Naive thymus-derived CD4-positive, alpha-beta T cell (primary cell): ENCODE measurements at regions not wholly inside any gene's neighbourhood (a gene's known extent, or its start where the extent isn't known, plus 50 kb on each side); places are given as distances from the start of the nearest gene placed in this dataset.
"Not testable (repeated sequence)": the region's sequence is repeated elsewhere in the genome, so short reads cannot be mapped to it uniquely, and the experiment has no call there.

Experiments used
- ATAC-seq: fragments of 150-1000 bp; cut with Tn5 transposase; 2 replicates; pipeline ENCODE4 v1.10.0; 2021; ENCODE audit warnings: mild to moderate bottlenecking, moderate library complexity
- CTCF ChIA-PET: fragments of 350-600 bp; sonication (Branson Sonifier 250); formaldehyde crosslinking; loops from one replicate; lab custom pipeline; 2021; ENCODE audit warnings: antibody characterized with exemption; lab: Charles Lee
- POLR2A ChIA-PET: fragments of 350-600 bp; sonication (Branson Sonifier 250); formaldehyde crosslinking; loops from one replicate; lab custom pipeline; 2021; ENCODE audit warnings: antibody characterized with exemption, inconsistent platforms; lab: Charles Lee
- DNase-seq, 9 donors: peaks; one replicate each; pipeline versions ENCODE4 v3.0.0 to v3.0.0-alpha.2; 2020 to 2022; ENCODE audit warnings: mixed read lengths in 1 of 9
- H3K27ac ChIP-seq: one replicate; pipeline ENCODE4 v1.7.0; 2013; ENCODE audit warnings: mild to moderate bottlenecking, low read depth, low read length, moderate library complexity
- H3K27me3 ChIP-seq, 2 donors: one replicate each; pipeline ENCODE4 v1.7.0; 2013; ENCODE audit warnings: low read length in 2 of 2, mild to moderate bottlenecking in 2 of 2, moderate library complexity in 2 of 2; ENCODE audit not compliant: control insufficient read depth in 2 of 2, insufficient read depth in 2 of 2
- H3K36me3 ChIP-seq, 3 experiments: 1 replicate in 2 of 3; 2 replicates in 1 of 3; pipeline ENCODE4 v1.7.0; 2013; ENCODE audit warnings: low read length in 3 of 3, mild to moderate bottlenecking in 3 of 3, moderate library complexity in 1 of 3; ENCODE audit not compliant: insufficient read depth in 3 of 3, control insufficient read depth in 2 of 3
- H3K4me1 ChIP-seq, 2 donors: one replicate each; pipeline ENCODE4 v1.7.0; 2013; ENCODE audit warnings: low read length in 2 of 2, mild to moderate bottlenecking in 2 of 2, moderate library complexity in 1 of 2; ENCODE audit not compliant: control insufficient read depth in 2 of 2, insufficient read depth in 2 of 2
- H3K4me3 ChIP-seq: 2 replicates; pipeline ENCODE4 v1.7.0; 2013; ENCODE audit warnings: mild to moderate bottlenecking, low read length
- H3K9me3 ChIP-seq, 3 experiments: 1 replicate in 2 of 3; 2 replicates in 1 of 3; pipeline ENCODE4 v1.7.0; 2013; ENCODE audit warnings: low read length in 3 of 3; ENCODE audit not compliant: control insufficient read depth in 2 of 3
- H3K27ac Mint-ChIP-seq, 9 donors: one replicate each; pipeline ENCODE4 v1.8.0; 2020 to 2022; ENCODE audit warnings: mixed read lengths in 9 of 9, mild to moderate bottlenecking in 8 of 9, moderate library complexity in 5 of 9, inconsistent platforms in 2 of 9
- H3K27me3 Mint-ChIP-seq, 5 donors: one replicate each; pipeline ENCODE4 v1.8.0; 2021 to 2022; ENCODE audit warnings: mixed read lengths in 5 of 5, mild to moderate bottlenecking in 1 of 5
- H3K36me3 Mint-ChIP-seq, 5 donors: one replicate each; pipeline ENCODE4 v1.8.0; 2020 to 2022; ENCODE audit warnings: mixed read lengths in 5 of 5, mild to moderate bottlenecking in 3 of 5, inconsistent platforms in 1 of 5
- H3K4me1 Mint-ChIP-seq, 7 donors: one replicate each; pipeline ENCODE4 v1.8.0; 2020 to 2022; ENCODE audit warnings: mixed read lengths in 7 of 7, mild to moderate bottlenecking in 3 of 7, inconsistent platforms in 1 of 7
- H3K4me3 Mint-ChIP-seq, 10 donors: one replicate each; pipeline ENCODE4 v1.8.0; 2020 to 2022; ENCODE audit warnings: mild to moderate bottlenecking in 10 of 10, mixed read lengths in 10 of 10, moderate library complexity in 6 of 10, inconsistent platforms in 2 of 10
- H3K9me3 Mint-ChIP-seq, 11 donors: one replicate each; pipeline ENCODE4 v1.8.0; 2020 to 2022; ENCODE audit warnings: mixed read lengths in 11 of 11, mild to moderate bottlenecking in 4 of 11, inconsistent platforms in 1 of 11, moderate library complexity in 1 of 11
- intact Hi-C, 2 donors: fragments of 100-400 bp; cut with micrococcal nuclease; formaldehyde crosslinking; loops; one replicate each; pipeline ENCODE4 v1.15.1; 2023

- no peaks in the 10 kb centered on the region for H3K27me3 Mint-ChIP-seq
- CTCF ChIA-PET: no interaction called here
- Histone ChIP-seq H3K9me3 (no peaks in the 10 kb centered on the region), H3K36me3 (no peaks in the 10 kb centered on the region), H3K27me3 (no peaks in the 10 kb centered on the region), H3K4me1 (no peaks in the 10 kb centered on the region), H3K27ac (no peak overlapping the region), H3K4me3 (no peak overlapping the region)
- DNase-seq (no peak), ATAC-seq (no peak)
- no peaks in the 10 kb centered on the region for H3K36me3 Mint-ChIP-seq
- POLR2A ChIA-PET: no interaction called here
- H3K27ac Mint-ChIP-seq: no peak overlapping the region
- H3K9me3 Mint-ChIP-seq: peaks cover 0 to 1% (median 0%) of the 10 kb centered on the region in 11 donors
- H3K4me1 Mint-ChIP-seq: no peaks in the 10 kb centered on the region
- no peak overlapping the region for H3K4me3 Mint-ChIP-seq
- intact Hi-C loops: no loop called here
Measured at GRCh38 chr3:11915621-11916424, 69.1 kb upstream of the TAMM41 start.

DNA sequence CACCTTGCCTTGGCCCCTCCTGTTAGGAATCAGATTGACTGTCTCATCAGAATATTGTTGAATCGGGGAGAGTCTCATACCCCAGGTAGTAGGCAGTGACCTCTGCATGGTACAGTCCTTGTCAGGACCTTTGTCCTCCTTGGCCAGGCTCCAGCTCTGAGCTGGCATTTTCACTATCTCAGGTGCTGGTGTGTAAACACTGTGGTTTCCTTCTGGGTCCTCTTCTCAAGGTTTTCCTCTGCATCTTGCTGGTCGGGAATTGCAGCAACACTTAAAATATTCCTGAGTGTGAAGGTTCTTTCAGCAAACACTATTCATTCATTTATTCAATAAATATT, 69.7 kb upstream of the TAMM41 start:
- H3K36me3 ChIP-seq, H3K27ac Mint-ChIP-seq, H3K4me3 Mint-ChIP-seq, H3K4me1 ChIP-seq, H3K27me3 Mint-ChIP-seq, H3K36me3 Mint-ChIP-seq, H3K27me3 ChIP-seq, H3K9me3 Mint-ChIP-seq, H3K4me3 ChIP-seq, H3K9me3 ChIP-seq, H3K27ac ChIP-seq, H3K4me1 Mint-ChIP-seq, intact Hi-C loops, DNase-seq, POLR2A ChIA-PET, ATAC-seq, CTCF ChIA-PET: not testable (repeated sequence)

GRCh38 chr3:11917051-11917450, 70.4 kb upstream of the TAMM41 start:
- Mint-ChIP-seq H3K36me3 (no peaks in the 10 kb centered on the region), H3K4me1 (no peaks in the 10 kb centered on the region), H3K4me3 (no peak overlapping the region), H3K9me3 (peaks cover 0 to 1% (median 0%) of the 10 kb centered on the region in 11 donors), H3K27me3 (peaks cover 0 to under 1% (median 0%) of the 10 kb centered on the region in 5 donors), H3K27ac (no peak overlapping the region)
- ChIA-PET CTCF (no interaction called here), POLR2A (no interaction called here)
- intact Hi-C loops: no loop called here
- Histone ChIP-seq H3K9me3 (no peaks in the 10 kb centered on the region), H3K27me3 (no peaks in the 10 kb centered on the region), H3K36me3 (no peaks in the 10 kb centered on the region), H3K4me3 (no peak overlapping the region), H3K4me1 (no peaks in the 10 kb centered on the region), H3K27ac (no peak overlapping the region)
- ATAC-seq (no peak), DNase-seq (no peak)

DNA sequence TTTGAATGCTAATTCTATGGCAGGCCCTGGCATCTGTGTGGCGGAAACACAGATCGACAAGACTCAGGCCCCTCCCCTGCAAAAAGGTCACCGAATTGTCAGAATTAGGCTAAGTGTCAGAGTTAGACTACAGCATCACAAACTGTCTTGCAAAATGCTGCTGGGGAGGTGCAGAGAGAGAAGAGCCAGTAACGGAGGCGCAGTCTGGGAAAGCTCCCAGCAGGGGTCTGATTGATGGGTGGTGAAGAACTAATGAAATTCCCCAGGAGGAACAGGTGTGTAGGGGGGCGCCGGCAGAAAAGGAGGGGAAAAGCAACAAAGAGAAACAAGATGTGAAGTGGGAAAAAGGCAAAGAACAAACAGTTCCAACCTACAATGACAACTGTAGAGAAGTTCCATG, 72.7 kb upstream of the TAMM41 start:
- Mint-ChIP-seq H3K4me1 (no peaks in the 10 kb centered on the region), H3K27me3 (peaks cover 0 to 7% (median 4%) of the 10 kb centered on the region in 5 donors), H3K27ac (no peak overlapping the region), H3K36me3 (no peaks in the 10 kb centered on the region), H3K4me3 (no peak overlapping the region), H3K9me3 (peaks cover 0 to 1% (median 0%) of the 10 kb centered on the region in 11 donors)
- ChIA-PET CTCF (no interaction called here), POLR2A (no interaction called here)
- intact Hi-C loops: no loop called here
- Histone ChIP-seq H3K36me3 (no peaks in the 10 kb centered on the region), H3K9me3 (no peaks in the 10 kb centered on the region), H3K27ac (no peak overlapping the region), H3K27me3 (no peaks in the 10 kb centered on the region), H3K4me1 (no peaks in the 10 kb centered on the region), H3K4me3 (no peak overlapping the region)
- no peak for DNase-seq
- no peak for ATAC-seq

DNA sequence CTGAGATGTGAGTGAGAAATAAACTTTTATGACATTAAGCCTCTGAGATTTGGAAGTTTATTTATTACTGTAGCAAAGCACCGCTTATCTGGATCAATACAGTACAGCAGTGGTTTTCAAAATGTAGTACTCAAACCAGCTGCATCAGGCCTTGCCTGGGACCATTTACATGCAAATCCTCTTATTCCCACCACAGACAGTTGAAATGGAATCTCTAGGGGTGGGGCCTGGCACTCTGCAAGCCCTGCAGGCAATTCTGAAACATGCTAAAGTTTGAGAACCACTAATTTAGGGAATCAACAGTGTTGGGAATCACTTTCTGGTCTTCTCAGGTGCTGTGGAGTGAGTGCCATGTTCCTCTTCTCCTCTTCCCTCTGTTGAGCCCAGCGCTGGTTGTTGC, 77.8 kb upstream of the TAMM41 start:
- Histone ChIP-seq H3K36me3 (no peaks in the 10 kb centered on the region), H3K4me1 (no peaks in the 10 kb centered on the region), H3K27ac (no peak overlapping the region), H3K4me3 (no peak overlapping the region), H3K9me3 (no peaks in the 10 kb centered on the region), H3K27me3 (no peaks in the 10 kb centered on the region)
- Mint-ChIP-seq H3K9me3 (peaks cover 0 to 2% (median 0%) of the 10 kb centered on the region in 11 donors), H3K36me3 (no peaks in the 10 kb centered on the region), H3K4me3 (no peak overlapping the region), H3K4me1 (no peaks in the 10 kb centered on the region), H3K27me3 (peaks cover 5 to 13% (median 10%) of the 10 kb centered on the region in 5 donors), H3K27ac (no peak overlapping the region)
- ATAC-seq (no peak), DNase-seq (no peak)
- ChIA-PET CTCF (no interaction called here), POLR2A (no interaction called here)
- intact Hi-C loops: no loop called here

DNA sequence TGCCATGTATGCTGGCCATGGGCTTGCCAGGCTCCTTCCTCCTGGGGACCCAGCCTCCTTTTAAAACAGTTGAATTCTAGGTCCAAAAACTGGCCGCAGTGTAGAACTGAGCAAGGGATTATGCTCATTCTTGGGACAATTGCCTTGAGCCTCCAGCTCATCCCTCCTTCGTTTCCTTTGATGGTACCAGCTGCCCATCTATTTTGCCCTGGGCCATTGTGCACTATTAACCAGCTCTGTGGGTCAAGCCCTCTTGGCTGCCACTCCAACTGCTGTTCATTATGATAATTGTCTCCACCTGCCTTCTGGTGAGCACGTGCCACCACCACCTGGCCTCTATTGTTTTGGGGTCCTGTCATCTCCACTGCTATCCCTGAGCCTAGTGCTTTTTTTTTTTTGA, 75.8 kb upstream of the SYN2 start:
- H3K9me3 Mint-ChIP-seq: peaks cover 0 to 5% (median 0%) of the 10 kb centered on the region in 11 donors
- no peaks in the 10 kb centered on the region for H3K4me1 Mint-ChIP-seq
- H3K4me3 Mint-ChIP-seq: no peak overlapping the region
- ChIA-PET CTCF (no interaction called here), POLR2A (no interaction called here)
- Histone ChIP-seq H3K36me3 (no peaks in the 10 kb centered on the region), H3K4me1 (no peaks in the 10 kb centered on the region), H3K4me3 (no peak overlapping the region), H3K27me3 (no peaks in the 10 kb centered on the region), H3K27ac (no peak overlapping the region), H3K9me3 (no peaks in the 10 kb centered on the region)
- no peak overlapping the region for H3K27ac Mint-ChIP-seq
- intact Hi-C loops: no loop called here
- ATAC-seq (no peak), DNase-seq (no peak)
- peaks cover 5 to 9% (median 7%) of the 10 kb centered on the region in 5 donors for H3K27me3 Mint-ChIP-seq
- H3K36me3 Mint-ChIP-seq: no peaks in the 10 kb centered on the region

DNA sequence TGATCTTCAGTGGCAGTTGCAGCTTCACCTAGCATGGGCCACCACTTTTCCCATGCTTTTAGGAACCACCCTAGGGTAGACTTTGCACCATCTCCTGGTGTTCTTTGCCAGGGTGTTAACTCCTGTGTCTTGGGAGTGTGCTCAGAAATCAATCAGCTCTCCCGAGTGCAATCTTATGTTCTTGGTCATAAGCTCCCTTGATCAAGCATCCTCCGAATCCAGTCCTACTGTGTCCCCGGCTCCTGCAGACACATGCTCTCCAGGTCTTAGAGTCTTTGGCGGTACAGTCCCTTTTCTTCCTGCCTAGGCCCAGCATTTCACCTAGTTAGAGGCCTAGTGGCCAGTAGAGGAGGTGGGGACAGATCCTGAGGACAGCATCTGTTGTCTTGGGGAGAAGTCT, 74.7 kb upstream of the SYN2 start:
- no peak overlapping the region for H3K27ac ChIP-seq
- POLR2A ChIA-PET: no interaction called here
- Mint-ChIP-seq H3K27ac (no peak overlapping the region), H3K9me3 (peaks cover 0 to 5% (median 0%) of the 10 kb centered on the region in 11 donors), H3K4me3 (no peak overlapping the region), H3K4me1 (no peaks in the 10 kb centered on the region), H3K27me3 (peaks cover 3 to 9% (median 6%) of the 10 kb centered on the region in 5 donors), H3K36me3 (no peaks in the 10 kb centered on the region)
- no peaks in the 10 kb centered on the region for H3K36me3 ChIP-seq
- H3K4me1 ChIP-seq: no peaks in the 10 kb centered on the region
- ATAC-seq: no peak
- no peak for DNase-seq
- no peak overlapping the region for H3K4me3 ChIP-seq
- CTCF ChIA-PET: no interaction called here
- intact Hi-C loops: no loop called here
- no peaks in the 10 kb centered on the region for H3K27me3 ChIP-seq
- H3K9me3 ChIP-seq: no peaks in the 10 kb centered on the region
